H1 (cell line): ENCODE measurements at regions not wholly inside any gene's neighbourhood (a gene's known extent, or its start where the extent isn't known, plus 50 kb on each side); places are given as distances from the start of the nearest gene placed in this dataset.

Source experiments
- CTCF ChIA-PET: fragments of 300-600 bp; sonication (Branson Sonifier 250); formaldehyde crosslinking; loops from one replicate; lab custom pipeline; 2021; ENCODE audit not compliant: partially characterized antibody; lab: Charles Lee
- POLR2A ChIA-PET: fragments of 300-600 bp; sonication (Branson Sonifier 250); formaldehyde crosslinking; loops from one replicate; lab custom pipeline; 2021; ENCODE audit warnings: inconsistent platforms; ENCODE audit not compliant: partially characterized antibody; lab: Charles Lee
- DNase-seq, 2 experiments: peaks; one replicate each; pipeline versions ENCODE4 v3.0.0 to v3.0.0-alpha.2; 2010 to 2022; ENCODE audit warnings: low spot score in 2 of 2, low read depth in 1 of 2, mixed read lengths in 1 of 2
- FAIRE-seq: peaks from 2 replicates; lab custom pipeline; 2011; peaks lifted over from hg19 to GRCh38; lab: Jason Lieb, UNC
- H2AFZ ChIP-seq: 2 replicates; pipeline ENCODE4 v1.8.1; 2012; ENCODE audit warnings: low read length, inconsistent platforms
- H2AK5ac ChIP-seq: 2 replicates; pipeline ENCODE4 v1.6.1; 2013; ENCODE audit warnings: low read depth, low read length
- H2BK120ac ChIP-seq: replicated peaks from 2 replicates; pipeline ENCODE3; 2013; ENCODE audit warnings: low read depth, low read length, inconsistent platforms
- H2BK12ac ChIP-seq: 2 replicates; pipeline ENCODE4 v1.6.1; 2013; ENCODE audit warnings: low read depth, low read length
- H2BK15ac ChIP-seq: 2 replicates; pipeline ENCODE4 v1.6.1; 2013; ENCODE audit warnings: low read length
- H2BK20ac ChIP-seq: 2 replicates; pipeline ENCODE4 v1.6.1; 2013; ENCODE audit warnings: low read length
- H2BK5ac ChIP-seq: 2 replicates; pipeline ENCODE4 v1.6.1; 2013; ENCODE audit warnings: low read depth, low read length
- H3K14ac ChIP-seq: 2 replicates; pipeline ENCODE4 v1.6.1; 2013; ENCODE audit warnings: inconsistent platforms; ENCODE audit not compliant: insufficient read length
- H3K18ac ChIP-seq: 2 replicates; pipeline ENCODE4 v1.6.1; 2013; ENCODE audit warnings: low read length; ENCODE audit errors: extremely low read depth
- H3K23ac ChIP-seq: 2 replicates; pipeline ENCODE4 v1.6.1; 2013; ENCODE audit warnings: inconsistent platforms; ENCODE audit not compliant: insufficient read length
- H3K23me2 ChIP-seq: 2 replicates; pipeline ENCODE4 v1.6.1; 2013; ENCODE audit warnings: low read depth, low read length
- H3K27ac ChIP-seq: 2 replicates; pipeline ENCODE4 v1.6.1; 2011; ENCODE audit warnings: low read depth, low read length, inconsistent platforms
- H3K27me3 ChIP-seq, 4 experiments: replicated peaks in 1 of 4; 1 replicate in 1 of 4; 2 replicates in 3 of 4; pipeline versions ENCODE4 v1.6.1 to v1.8.1; 2011 to 2013; ENCODE audit warnings: low read length in 3 of 4, mild to moderate bottlenecking in 3 of 4, inconsistent platforms in 2 of 4, mixed read lengths in 2 of 4, moderate library complexity in 1 of 4; ENCODE audit not compliant: control insufficient read depth in 3 of 4, insufficient read depth in 3 of 4; ENCODE audit errors: extremely low read depth in 1 of 4
- H3K36me3 ChIP-seq, 4 experiments: 2 replicates each; pipeline versions ENCODE4 v1.6.1 to v1.8.1; 2011 to 2013; ENCODE audit warnings: mild to moderate bottlenecking in 4 of 4, low read length in 3 of 4, moderate library complexity in 2 of 4, control low read depth in 1 of 4, inconsistent platforms in 1 of 4; ENCODE audit not compliant: insufficient read depth in 4 of 4, control insufficient read depth in 2 of 4
- H3K4ac ChIP-seq: replicated peaks from 2 replicates; pipeline ENCODE3; 2013; ENCODE audit warnings: low read length, low read depth, mixed read lengths, inconsistent platforms; ENCODE audit not compliant: insufficient read length
- H3K4me1 ChIP-seq, 4 experiments: replicated peaks in 1 of 4; 1 replicate in 1 of 4; 2 replicates in 3 of 4; pipeline versions ENCODE4 v1.6.1 to v1.8.1; 2011 to 2013; ENCODE audit warnings: low read length in 3 of 4, inconsistent platforms in 2 of 4, mixed read lengths in 1 of 4; ENCODE audit not compliant: insufficient read depth in 4 of 4, control insufficient read depth in 3 of 4
- H3K4me2 ChIP-seq, 2 experiments: 2 replicates each; pipeline versions ENCODE4 v1.6.1 to v1.8.1; 2011 to 2013; ENCODE audit warnings: low read depth in 2 of 2, low read length in 2 of 2, control low read depth in 1 of 2, inconsistent platforms in 1 of 2, mild to moderate bottlenecking in 1 of 2; ENCODE audit not compliant: insufficient read depth in 1 of 2
- H3K4me3 ChIP-seq, 4 experiments: fragments of 200-600, 300-600 bp in 1 of 4; sonication (generic), shearing (Covaris generic), sonication (Bioruptor Twin) in 1 of 4; 2 replicates each; pipeline versions ENCODE4 v1.5.1 to v1.8.1; 2011 to 2016; ENCODE audit warnings: low read length in 4 of 4, low read depth in 3 of 4, control low read depth in 2 of 4, inconsistent platforms in 2 of 4, mild to moderate bottlenecking in 2 of 4, mixed read lengths in 1 of 4, moderate library complexity in 1 of 4; ENCODE audit not compliant: insufficient read depth in 2 of 4; ENCODE audit errors: extremely low read depth in 1 of 4
- H3K56ac ChIP-seq: replicated peaks from 2 replicates; pipeline ENCODE3; 2013; ENCODE audit warnings: low read depth, mild to moderate bottlenecking, mixed read lengths, low read length, inconsistent platforms; ENCODE audit not compliant: insufficient read length
- H3K79me1 ChIP-seq: 2 replicates; pipeline ENCODE4 v1.6.1; 2013; ENCODE audit warnings: low read depth, low read length, control low read depth
- H3K79me2 ChIP-seq, 2 experiments: 2 replicates each; pipeline versions ENCODE4 v1.6.1 to v1.8.1; 2012 to 2013; ENCODE audit warnings: low read length in 2 of 2, mild to moderate bottlenecking in 2 of 2, inconsistent platforms in 1 of 2; ENCODE audit not compliant: insufficient read depth in 2 of 2, control insufficient read depth in 1 of 2
- H3K9ac ChIP-seq, 4 experiments: replicated peaks in 1 of 4; 1 replicate in 1 of 4; 2 replicates in 3 of 4; pipeline versions ENCODE4 v1.6.1 to v1.8.1; 2011 to 2013; ENCODE audit warnings: low read depth in 3 of 4, low read length in 3 of 4, control low read depth in 2 of 4, mild to moderate bottlenecking in 2 of 4, moderate library complexity in 2 of 4, inconsistent platforms in 1 of 4; ENCODE audit errors: extremely low read depth in 1 of 4
- H3K9me3 ChIP-seq, 2 experiments: 2 replicates each; pipeline versions ENCODE4 v1.6.1 to v1.8.1; 2012 to 2013; ENCODE audit warnings: mild to moderate bottlenecking in 2 of 2, moderate library complexity in 2 of 2, control low read depth in 1 of 2, inconsistent platforms in 1 of 2, low read depth in 1 of 2, low read length in 1 of 2, mixed read lengths in 1 of 2; ENCODE audit not compliant: insufficient read depth in 2 of 2
- H4K20me1 ChIP-seq, 2 experiments: replicated peaks in 1 of 2; 2 replicates each; pipeline versions ENCODE3 to v1.8.1; 2011 to 2013; ENCODE audit warnings: inconsistent platforms in 2 of 2, low read length in 2 of 2, mild to moderate bottlenecking in 1 of 2; ENCODE audit not compliant: insufficient read depth in 2 of 2, control insufficient read depth in 1 of 2
- H4K5ac ChIP-seq: 2 replicates; pipeline ENCODE4 v1.6.1; 2013; ENCODE audit warnings: low read length, low read depth, mixed read lengths, inconsistent platforms; ENCODE audit not compliant: insufficient read length
- H4K8ac ChIP-seq: 2 replicates; pipeline ENCODE4 v1.8.0; 2013; ENCODE audit warnings: mild to moderate bottlenecking, moderate library complexity, low read length, inconsistent platforms; ENCODE audit not compliant: insufficient read depth; ENCODE audit errors: extremely low read depth
- H4K91ac ChIP-seq: replicated peaks from 2 replicates; pipeline ENCODE3; 2013; ENCODE audit warnings: low read length, mixed read lengths, inconsistent platforms; ENCODE audit not compliant: insufficient read length
- ASH2L ChIP-seq: fragments of 200-600, 300-600 bp; sonication (generic); IDR thresholded peaks from one replicate; pipeline ENCODE4 v1.7.1; 2017; ENCODE audit warnings: low read length
- BACH1 ChIP-seq: IDR thresholded peaks from 2 replicates; pipeline ENCODE4 v1.6.1; 2012; ENCODE audit warnings: low read length, improper control_type of control experiment
- KDM1A ChIP-seq: fragments of 200-600, 300-600 bp; sonication (generic); IDR thresholded peaks from 2 replicates; pipeline ENCODE4 v1.7.1; 2016; ENCODE audit warnings: mild to moderate bottlenecking, low read length, borderline replicate concordance
- MAFK ChIP-seq: IDR thresholded peaks from 2 replicates; pipeline ENCODE4 v1.6.1; 2012; ENCODE audit warnings: low read depth, mild to moderate bottlenecking, improper control_type of control experiment, low read length
- NANOG ChIP-seq: IDR thresholded peaks from 2 replicates; pipeline ENCODE4 v1.6.1; 2011; ENCODE audit warnings: low read length, low read depth, mild to moderate bottlenecking, inconsistent platforms; ENCODE audit not compliant: insufficient read depth, poor library complexity, severe bottlenecking
- SAP30 ChIP-seq: fragments of 300-600 bp; sonication (generic); IDR thresholded peaks from 2 replicates; pipeline ENCODE4 v1.7.1; 2012; ENCODE audit warnings: low read length, moderate library complexity, mild to moderate bottlenecking, inconsistent platforms; ENCODE audit not compliant: insufficient read depth, insufficient replicate concordance
- SP2 ChIP-seq: IDR thresholded peaks from 2 replicates; pipeline ENCODE4 v1.6.1; 2012; ENCODE audit warnings: mild to moderate bottlenecking, low read length, inconsistent platforms
- WGBS, 2 experiments: shearing (Covaris generic) in 1 of 2; methylation state at CpG; one replicate each; pipeline versions ENCODE4 v1.1.6 to v1.1.7; 2013 to 2015; ENCODE audit warnings: low lambda C conversion rate in 2 of 2, mixed read lengths in 2 of 2, inconsistent platforms in 1 of 2, low coverage in 1 of 2, missing lambda C conversion rate in 1 of 2; ENCODE audit not compliant: insufficient replicate concordance in 2 of 2, insufficient coverage in 1 of 2, insufficient read length in 1 of 2; ENCODE audit errors: extremely low coverage in 1 of 2, missing lambda C conversion rate in 1 of 2; 5-methylcytosine and 5-hydroxymethylcytosine counted together
- TF ChIP-seq, protein P1 (sequence below): IDR thresholded peaks from 2 replicates; pipeline ENCODE4 v1.6.1; 2011; ENCODE audit warnings: low read length, improper control_type of control experiment
- TF ChIP-seq, protein P2 (sequence below), 3 experiments: IDR thresholded peaks; 1 replicate in 2 of 3; 2 replicates in 1 of 3; pipeline versions ENCODE4 v1.5.1 to v1.6.1; 2011; ENCODE audit warnings: low read length in 3 of 3, mild to moderate bottlenecking in 3 of 3, inconsistent platforms in 2 of 3, low read depth in 1 of 3, moderate library complexity in 1 of 3; ENCODE audit not compliant: insufficient read depth in 1 of 3; ENCODE audit errors: control extremely low read depth in 1 of 3
- TF ChIP-seq, protein P3 (sequence below): IDR thresholded peaks from 2 replicates; pipeline ENCODE4 v1.6.1; 2012; ENCODE audit warnings: inconsistent platforms

DNA sequence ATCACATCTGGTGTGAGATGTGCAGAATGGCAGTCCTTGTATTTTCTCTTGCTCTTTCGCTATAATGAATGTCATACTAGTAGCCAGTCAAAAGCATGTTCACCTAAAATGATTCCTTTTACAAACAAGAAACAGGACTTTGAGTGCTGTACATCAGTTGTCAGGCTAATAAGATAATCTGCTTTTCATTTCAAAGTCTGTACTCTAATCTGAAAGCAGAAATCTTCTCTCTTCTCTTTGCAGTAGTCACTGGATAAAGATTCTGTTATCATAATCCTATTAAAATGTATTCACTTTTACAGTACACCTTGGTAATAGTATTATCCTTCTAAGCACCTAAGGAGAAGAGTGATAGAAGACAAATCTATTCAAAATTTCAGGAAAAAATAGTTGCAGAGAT, 300.1 kb downstream of the MFSD1 start:
- H3K18ac ChIP-seq, result no peak overlapping the region
- CTCF ChIA-PET, result interaction anchor here (0.9 kb wide), 1 partner anchor 150 kb away, joined by 3 read pairs; no protein-coding TSS in a partner anchor
- no peak for FAIRE-seq
- TF ChIP-seq SP2 (no peak), BACH1 (no peak), MAFK (no peak), ASH2L (no peak), KDM1A (no peak), NANOG (no peak), SAP30 (no peak)
- TF ChIP-seq, protein P1, sequence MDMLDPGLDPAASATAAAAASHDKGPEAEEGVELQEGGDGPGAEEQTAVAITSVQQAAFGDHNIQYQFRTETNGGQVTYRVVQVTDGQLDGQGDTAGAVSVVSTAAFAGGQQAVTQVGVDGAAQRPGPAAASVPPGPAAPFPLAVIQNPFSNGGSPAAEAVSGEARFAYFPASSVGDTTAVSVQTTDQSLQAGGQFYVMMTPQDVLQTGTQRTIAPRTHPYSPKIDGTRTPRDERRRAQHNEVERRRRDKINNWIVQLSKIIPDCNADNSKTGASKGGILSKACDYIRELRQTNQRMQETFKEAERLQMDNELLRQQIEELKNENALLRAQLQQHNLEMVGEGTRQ, result no peak
- TF ChIP-seq, protein P2, sequence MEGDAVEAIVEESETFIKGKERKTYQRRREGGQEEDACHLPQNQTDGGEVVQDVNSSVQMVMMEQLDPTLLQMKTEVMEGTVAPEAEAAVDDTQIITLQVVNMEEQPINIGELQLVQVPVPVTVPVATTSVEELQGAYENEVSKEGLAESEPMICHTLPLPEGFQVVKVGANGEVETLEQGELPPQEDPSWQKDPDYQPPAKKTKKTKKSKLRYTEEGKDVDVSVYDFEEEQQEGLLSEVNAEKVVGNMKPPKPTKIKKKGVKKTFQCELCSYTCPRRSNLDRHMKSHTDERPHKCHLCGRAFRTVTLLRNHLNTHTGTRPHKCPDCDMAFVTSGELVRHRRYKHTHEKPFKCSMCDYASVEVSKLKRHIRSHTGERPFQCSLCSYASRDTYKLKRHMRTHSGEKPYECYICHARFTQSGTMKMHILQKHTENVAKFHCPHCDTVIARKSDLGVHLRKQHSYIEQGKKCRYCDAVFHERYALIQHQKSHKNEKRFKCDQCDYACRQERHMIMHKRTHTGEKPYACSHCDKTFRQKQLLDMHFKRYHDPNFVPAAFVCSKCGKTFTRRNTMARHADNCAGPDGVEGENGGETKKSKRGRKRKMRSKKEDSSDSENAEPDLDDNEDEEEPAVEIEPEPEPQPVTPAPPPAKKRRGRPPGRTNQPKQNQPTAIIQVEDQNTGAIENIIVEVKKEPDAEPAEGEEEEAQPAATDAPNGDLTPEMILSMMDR (IDR thresholded peaks at IDR 0.05; ENCODE audit: control extremely low read depth in 1 of 3, insufficient read depth in 1 of 3, low read depth in 1 of 3, low read length in 3 of 3), result no peak
- TF ChIP-seq, protein P3, sequence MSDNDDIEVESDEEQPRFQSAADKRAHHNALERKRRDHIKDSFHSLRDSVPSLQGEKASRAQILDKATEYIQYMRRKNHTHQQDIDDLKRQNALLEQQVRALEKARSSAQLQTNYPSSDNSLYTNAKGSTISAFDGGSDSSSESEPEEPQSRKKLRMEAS, result no peak

More for the DNA sequence above, 300.1 kb downstream of the MFSD1 start:
- no peak overlapping the region for H2BK20ac ChIP-seq
- H3K56ac ChIP-seq, result no peak overlapping the region
- H2BK5ac ChIP-seq, result no peak overlapping the region
- no peak for DNase-seq
- no peaks in the 10 kb centered on the region for H3K79me1 ChIP-seq
- no peak overlapping the region for H2AFZ ChIP-seq
- no peaks in the 10 kb centered on the region for H4K20me1 ChIP-seq
- no peak overlapping the region for H2BK15ac ChIP-seq
- H3K23ac ChIP-seq, result no peak overlapping the region
- H3K79me2 ChIP-seq, result no peaks in the 10 kb centered on the region
- H3K14ac ChIP-seq, result no peak overlapping the region
- H4K91ac ChIP-seq, result no peak overlapping the region
- no peak overlapping the region for H3K9ac ChIP-seq
- H3K9me3 ChIP-seq, result no peaks in the 10 kb centered on the region
- H3K4ac ChIP-seq, result no peak overlapping the region
- H3K4me1 ChIP-seq, result no peaks in the 10 kb centered on the region
- H4K8ac ChIP-seq, result no peak overlapping the region
- H3K27me3 ChIP-seq, result no peaks in the 10 kb centered on the region
- H3K36me3 ChIP-seq, result no peaks in the 10 kb centered on the region
- POLR2A ChIA-PET, result interaction anchor here (0.6 kb wide), 1 partner anchor 781 kb away, joined by 3 read pairs; no protein-coding TSS in a partner anchor
- H2BK120ac ChIP-seq, result no peak overlapping the region
- WGBS, 2 experiments, result 100% methylated on average over 1 of the region's 1 CpG; no CpG with 5 or more reads in 1 of the 2 experiments
- H3K4me2 ChIP-seq, result no peak overlapping the region
- H3K23me2 ChIP-seq, result no peaks in the 10 kb centered on the region
- no peak overlapping the region for H2BK12ac ChIP-seq
- H2AK5ac ChIP-seq, result no peak overlapping the region
- no peak overlapping the region for H3K27ac ChIP-seq
- H3K4me3 ChIP-seq, result no peak overlapping the region
- no peak overlapping the region for H4K5ac ChIP-seq
